B cell (primary cell): ENCODE measurements at regions not wholly inside any gene's neighbourhood (a gene's known extent, or its start where the extent isn't known, plus 50 kb on each side); places are given as distances from the start of the nearest gene placed in this dataset.
"Not testable (repeated sequence)": the region's sequence is repeated elsewhere in the genome, so short reads cannot be mapped to it uniquely, and the experiment has no call there.

ENCODE experiments used
- ATAC-seq: fragments of 200-7000 bp; cut with Tn5 transposase; one replicate; pipeline ENCODE4 v1.10.0; 2021; ENCODE audit warnings: low read depth, mild to moderate bottlenecking, moderate number of reproducible peaks, moderate library complexity
- CTCF ChIA-PET: fragments of 350-600 bp; sonication (Branson Sonifier 250); formaldehyde crosslinking; loops from one replicate; lab custom pipeline; 2021; ENCODE audit warnings: antibody characterized with exemption, inconsistent platforms; lab: Charles Lee
- POLR2A ChIA-PET: fragments of 350-600 bp; sonication (Branson Sonifier 250); formaldehyde crosslinking; loops from one replicate; lab custom pipeline; 2021; ENCODE audit warnings: antibody characterized with exemption; lab: Charles Lee
- DNase-seq: peaks from one replicate; pipeline ENCODE4 v3.0.0; 2013
- H2AFZ ChIP-seq: 2 replicates; pipeline ENCODE4 v1.6.1; 2012; ENCODE audit warnings: mild to moderate bottlenecking, low read depth, low read length; ENCODE audit not compliant: insufficient read depth, poor library complexity, severe bottlenecking
- H3K27ac ChIP-seq, 2 donors: 1 replicate in 1 of 2; 2 replicates in 1 of 2; pipeline ENCODE4 v1.5.1; 2012 to 2013; ENCODE audit warnings: low read length in 2 of 2, mild to moderate bottlenecking in 2 of 2, moderate library complexity in 1 of 2
- H3K27me3 ChIP-seq, 4 experiments: fragments of 200-600 bp in 1 of 4; sonication (generic) in 1 of 4; replicated peaks in 1 of 4; 1 replicate in 2 of 4; 2 replicates in 2 of 4; pipeline versions ENCODE4 v1.6.1 to v1.7.0; 2013 to 2016; ENCODE audit warnings: low read length in 3 of 4, mild to moderate bottlenecking in 2 of 4, mixed read lengths in 1 of 4, moderate library complexity in 1 of 4; ENCODE audit not compliant: insufficient read depth in 4 of 4, control insufficient read depth in 3 of 4; ENCODE audit errors: control extremely low read depth in 1 of 4
- H3K36me3 ChIP-seq, 2 experiments: replicated peaks in 1 of 2; 1 replicate in 1 of 2; 2 replicates in 1 of 2; pipeline versions ENCODE4 v1.6.1 to v1.7.1; 2013; ENCODE audit warnings: low read length in 1 of 2; ENCODE audit not compliant: insufficient read depth in 2 of 2, control insufficient read depth in 1 of 2; ENCODE audit errors: control extremely low read depth in 1 of 2, extremely low read depth in 1 of 2
- H3K4me1 ChIP-seq, 2 donors: fragments of 200-600 bp in 1 of 2; sonication (generic) in 1 of 2; 1 replicate in 1 of 2; 2 replicates in 1 of 2; pipeline versions ENCODE4 v1.5.1 to v1.6.1; 2013 to 2017; ENCODE audit warnings: low read length in 2 of 2; ENCODE audit not compliant: control insufficient read depth in 2 of 2, insufficient read depth in 2 of 2
- H3K4me2 ChIP-seq: replicated peaks from 2 replicates; pipeline ENCODE3; 2012; ENCODE audit warnings: mild to moderate bottlenecking, low read depth, low read length; ENCODE audit not compliant: poor library complexity, severe bottlenecking
- H3K4me3 ChIP-seq, 5 experiments: fragments of 200-600 bp in 1 of 5; sonication (generic) in 1 of 5; 1 replicate in 3 of 5; 2 replicates in 2 of 5; pipeline versions ENCODE4 v1.5.1 to v1.7.0; 2011 to 2016; ENCODE audit warnings: low read length in 4 of 5, mild to moderate bottlenecking in 4 of 5, low read depth in 2 of 5, control low read depth in 1 of 5, moderate library complexity in 1 of 5; ENCODE audit not compliant: insufficient read depth in 1 of 5; ENCODE audit errors: control extremely low read depth in 1 of 5, extremely low read depth in 1 of 5
- H3K79me2 ChIP-seq: fragments of 200-600 bp; sonication (generic); one replicate; pipeline ENCODE4 v1.6.0; 2016; ENCODE audit warnings: low read length; ENCODE audit not compliant: control insufficient read depth, insufficient read depth
- H3K9ac ChIP-seq: fragments of 200-600 bp; sonication (generic); 2 replicates; pipeline ENCODE4 v1.6.1; 2017; ENCODE audit warnings: mild to moderate bottlenecking, low read length, moderate library complexity
- H3K9me3 ChIP-seq, 3 donors: one replicate each; pipeline versions ENCODE4 v1.6.1 to v1.7.1; 2013; ENCODE audit warnings: low read length in 2 of 3; ENCODE audit not compliant: control insufficient read depth in 2 of 3, insufficient read depth in 1 of 3; ENCODE audit errors: control extremely low read depth in 1 of 3
- H4K20me1 ChIP-seq: 2 replicates; pipeline ENCODE4 v1.6.0; 2012; ENCODE audit warnings: mild to moderate bottlenecking, low read length; ENCODE audit not compliant: insufficient read depth, control insufficient read depth, poor library complexity, severe bottlenecking
- H3K27ac Mint-ChIP-seq: one replicate; pipeline ENCODE4 v1.8.0; 2021; ENCODE audit warnings: mixed read lengths
- H3K27me3 Mint-ChIP-seq: one replicate; pipeline ENCODE4 v1.8.0; 2021; ENCODE audit warnings: mixed read lengths
- H3K4me1 Mint-ChIP-seq: one replicate; pipeline ENCODE4 v1.8.0; 2021; ENCODE audit warnings: mixed read lengths
- H3K4me3 Mint-ChIP-seq: one replicate; pipeline ENCODE4 v1.8.0; 2021; ENCODE audit warnings: mixed read lengths
- H3K9me3 Mint-ChIP-seq: one replicate; pipeline ENCODE4 v1.8.0; 2022; ENCODE audit warnings: mixed read lengths; ENCODE audit not compliant: insufficient read depth
- EZH2 ChIP-seq: IDR thresholded peaks from 2 replicates; pipeline ENCODE4 v1.6.1; 2012; ENCODE audit warnings: borderline replicate concordance, low read depth, mild to moderate bottlenecking, moderate library complexity, low read length; ENCODE audit not compliant: insufficient read depth, poor library complexity, severe bottlenecking
- WGBS: methylation state at CpG from one replicate; pipeline ENCODE4 v1.1.5; 2013; ENCODE audit warnings: missing lambda C conversion rate; ENCODE audit not compliant: insufficient coverage; 5-methylcytosine and 5-hydroxymethylcytosine counted together
- intact Hi-C: fragments of 100-400 bp; cut with micrococcal nuclease; formaldehyde crosslinking; loops from one replicate; pipeline ENCODE4 v1.10.0; 2022

- intact Hi-C loops, result no loop called here
- ATAC-seq (no peak), DNase-seq (no peak)
- H3K27me3 Mint-ChIP-seq, result peaks cover 16% of the 10 kb centered on the region
- CTCF ChIA-PET, result no interaction called here
- no peak for TF ChIP-seq EZH2
- WGBS, result no CpG with 5 or more reads among the region's 5 CpGs
- Histone ChIP-seq H3K9ac (no peak overlapping the region), H3K27me3 (peaks cover 0 to 4% (median 0%) of the 10 kb centered on the region in 4 experiments), H3K27ac (no peak overlapping the region), H3K9me3 (no peaks in the 10 kb centered on the region), H4K20me1 (no peaks in the 10 kb centered on the region), H3K4me3 (no peak overlapping the region), H3K4me1 (peaks cover 6 to 10% of the 10 kb centered on the region in 2 donors), H3K36me3 (no peaks in the 10 kb centered on the region), H2AFZ (no peak overlapping the region), H3K79me2 (no peaks in the 10 kb centered on the region), H3K4me2 (no peak overlapping the region)
- POLR2A ChIA-PET, result no interaction called here
- no peak overlapping the region for H3K4me3 Mint-ChIP-seq
- H3K4me1 Mint-ChIP-seq, result peaks cover 11% of the 10 kb centered on the region
- no peak overlapping the region for H3K27ac Mint-ChIP-seq
- no peaks in the 10 kb centered on the region for H3K9me3 Mint-ChIP-seq
Measured at GRCh38 chr21:35502821-35503220, 453.7 kb upstream of the RUNX1 start.

GRCh38 chr21:35497522-35497921, 448.4 kb upstream of the RUNX1 start:
- intact Hi-C loops, H3K9me3 ChIP-seq, H3K27me3 ChIP-seq, H3K4me1 ChIP-seq, ATAC-seq, POLR2A ChIA-PET, DNase-seq, H3K4me3 ChIP-seq, H3K9me3 Mint-ChIP-seq, CTCF ChIA-PET, H3K27ac Mint-ChIP-seq, H3K27me3 Mint-ChIP-seq, H3K9ac ChIP-seq, H3K79me2 ChIP-seq, H3K4me2 ChIP-seq, H3K27ac ChIP-seq, H4K20me1 ChIP-seq, H3K4me1 Mint-ChIP-seq, H3K4me3 Mint-ChIP-seq, H2AFZ ChIP-seq, H3K36me3 ChIP-seq: not testable (repeated sequence)
- WGBS, result no CpG with 5 or more reads among the region's 7 CpGs
